Left ventricle myocardium superior (tissue), 1 donor: ENCODE measurements at regions not wholly inside any gene's neighbourhood (a gene's known extent, or its start where the extent isn't known, plus 50 kb on each side); places are given as distances from the start of the nearest gene placed in this dataset.
"Not testable (repeated sequence)": the region's sequence is repeated elsewhere in the genome, so short reads cannot be mapped to it uniquely, and the experiment has no call there.

Source experiments
- ATAC-seq: fragments of 200-7000 bp; cut with Tn5 transposase; one replicate; pipeline ENCODE4 v1.9.1; 2020; ENCODE audit warnings: mild to moderate bottlenecking, moderate library complexity
- DNase-seq: peaks from one replicate; pipeline ENCODE4 v3.0.0-alpha.2; 2020
- intact Hi-C: fragments of 100-400 bp; cut with micrococcal nuclease; formaldehyde crosslinking; loops from one replicate; pipeline ENCODE4 v1.11.0; 2022
- donor health status: DM: no; HTN: yes; CAD: no; lungs with severe emphysema.

DNA sequence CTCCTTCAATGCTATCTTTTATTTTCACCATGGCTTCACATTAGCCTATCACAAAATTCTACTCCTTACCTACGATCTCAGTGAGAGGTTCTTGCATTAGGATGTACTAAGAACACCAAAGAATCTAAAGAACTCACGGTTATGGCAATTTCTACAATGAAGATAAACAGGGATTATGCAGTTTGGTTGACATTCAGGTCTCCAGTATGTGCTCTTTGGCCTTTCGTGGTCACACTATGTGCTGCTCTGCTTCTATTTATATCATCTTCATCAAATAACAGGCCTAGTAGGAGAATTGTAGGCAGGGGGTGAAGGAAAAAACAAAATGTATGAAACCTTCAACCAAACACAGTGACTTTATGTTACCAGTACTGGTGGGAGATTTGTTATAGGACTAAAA lies 194.0 kb upstream of the SAMSN1 start:
- DNase-seq (no peak), ATAC-seq (no peak)
- intact Hi-C loops: no loop called here

DNA sequence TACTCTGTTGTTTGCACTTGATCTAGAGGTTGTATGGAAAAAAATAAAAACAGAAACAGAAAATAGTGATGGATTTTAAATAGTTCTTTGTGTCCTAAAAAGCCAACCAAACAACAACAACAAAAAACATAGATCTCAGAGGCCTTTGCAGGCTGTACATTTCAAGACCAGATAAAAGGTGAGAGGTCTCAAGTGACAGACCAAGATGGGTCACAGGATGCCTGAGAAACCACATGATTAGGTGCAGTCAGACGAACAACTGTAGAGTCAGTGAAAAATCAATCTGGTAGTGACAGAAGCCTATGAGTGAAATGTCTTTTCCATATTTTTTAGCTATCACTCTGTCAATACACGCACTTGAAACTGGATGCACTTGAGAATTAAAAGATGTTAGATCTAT lies 193.5 kb upstream of the SAMSN1 start:
- intact Hi-C loops: no loop called here
- DNase-seq: no peak
- ATAC-seq: no peak

DNA sequence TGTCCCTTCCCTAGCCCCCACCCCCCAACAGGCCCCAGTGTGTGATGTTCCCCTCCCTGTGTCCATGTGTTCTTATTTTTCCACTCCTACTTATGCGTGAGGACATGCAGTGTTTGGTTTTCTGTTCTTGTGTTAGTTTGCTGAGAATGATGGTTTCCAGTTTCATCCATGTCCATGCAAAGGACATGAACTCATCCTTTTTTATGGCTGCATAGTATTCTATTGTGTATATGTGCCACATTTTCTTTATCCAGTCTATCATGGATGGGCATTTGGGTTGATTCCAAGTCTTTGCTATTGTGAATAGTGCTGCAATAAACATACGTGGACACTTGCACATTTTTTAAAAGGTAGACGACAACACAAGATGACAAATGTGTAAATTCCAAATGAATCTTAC lies 192.5 kb upstream of the SAMSN1 start:
- DNase-seq, ATAC-seq, intact Hi-C loops: not testable (repeated sequence)

- DNase-seq: no peak
- ATAC-seq: peak; percentile 38
- intact Hi-C loops: no loop called here
Observed at GRCh38 chr21:14737922-14738321, 191.8 kb upstream of the SAMSN1 start.

GRCh38 chr21:14737284-14737691 lies 191.2 kb upstream of the SAMSN1 start:
- ATAC-seq: no peak

GRCh38 chr21:14736672-14737071 lies 190.6 kb upstream of the SAMSN1 start:
- no peak for DNase-seq
- intact Hi-C loops: no loop called here
- no peak for ATAC-seq

More at GRCh38 chr21:14737284-14737691, 191.2 kb upstream of the SAMSN1 start:
- no peak for DNase-seq
- intact Hi-C loops: no loop called here

- no peak for ATAC-seq
- intact Hi-C loops: no loop called here
- no peak for DNase-seq
Observed at GRCh38 chr21:14736162-14736561, 190.0 kb upstream of the SAMSN1 start.

DNA sequence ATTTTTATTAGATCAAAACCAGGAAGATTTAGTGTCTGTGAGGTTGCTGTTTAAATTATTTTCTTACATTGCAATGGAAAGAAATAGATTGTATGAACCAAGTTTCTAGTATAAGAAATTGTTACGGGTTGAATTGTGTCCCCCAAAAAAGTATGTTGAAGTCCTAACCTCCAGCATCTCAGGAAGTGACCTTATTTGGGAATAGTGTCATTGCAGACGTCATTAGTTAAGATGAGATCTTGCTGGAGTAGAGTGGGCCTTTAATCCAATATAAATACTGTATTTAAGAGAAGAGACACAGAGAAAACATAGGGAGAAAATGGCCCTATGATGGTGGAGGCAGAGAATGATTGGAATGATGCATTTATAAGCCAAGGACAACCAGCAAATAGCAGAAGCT lies 188.7 kb upstream of the SAMSN1 start:
- no peak for DNase-seq
- intact Hi-C loops: no loop called here
- ATAC-seq: no peak

GRCh38 chr21:14734191-14734590 lies 188.1 kb upstream of the SAMSN1 start:
- ATAC-seq: no peak
- intact Hi-C loops: no loop called here

GRCh38 chr21:14725219-14725618 lies 179.1 kb upstream of the SAMSN1 start:
- intact Hi-C loops: no loop called here
- ATAC-seq (no peak), DNase-seq (no peak)

More at GRCh38 chr21:14734191-14734590, 188.1 kb upstream of the SAMSN1 start:
- no peak for DNase-seq

DNA sequence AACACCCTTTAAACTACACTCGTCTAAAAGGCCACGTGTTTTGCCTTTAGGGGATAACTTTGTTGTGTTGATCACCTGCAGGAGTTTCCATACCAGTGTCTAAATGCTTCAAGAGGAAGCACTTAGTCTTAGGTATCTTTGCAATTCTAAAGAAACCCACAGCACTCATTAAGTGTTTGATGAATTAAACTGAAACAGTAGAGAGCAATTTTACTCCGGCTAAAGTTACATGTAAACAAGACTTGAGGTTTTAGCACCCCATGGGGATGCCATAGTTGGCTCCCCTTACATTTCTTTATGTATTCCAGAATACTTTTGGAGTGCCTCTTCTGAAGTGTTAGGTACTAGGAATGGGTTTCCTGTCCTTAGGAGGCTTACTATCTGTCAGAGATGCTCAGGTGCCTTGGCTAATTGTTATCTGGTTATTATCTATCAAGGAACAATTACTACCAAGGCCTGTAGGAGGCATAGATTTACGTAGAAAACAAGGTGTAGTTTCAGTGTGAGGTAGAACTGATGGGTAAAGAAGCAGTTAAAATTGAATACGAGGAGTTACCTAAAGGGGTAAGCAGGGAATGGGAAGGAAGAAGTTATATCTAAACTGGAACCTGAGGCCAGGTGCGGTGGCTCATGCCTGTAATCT lies 176.8 kb upstream of the SAMSN1 start:
- intact Hi-C loops: no loop called here
- ATAC-seq (no peak), DNase-seq (no peak)

DNA sequence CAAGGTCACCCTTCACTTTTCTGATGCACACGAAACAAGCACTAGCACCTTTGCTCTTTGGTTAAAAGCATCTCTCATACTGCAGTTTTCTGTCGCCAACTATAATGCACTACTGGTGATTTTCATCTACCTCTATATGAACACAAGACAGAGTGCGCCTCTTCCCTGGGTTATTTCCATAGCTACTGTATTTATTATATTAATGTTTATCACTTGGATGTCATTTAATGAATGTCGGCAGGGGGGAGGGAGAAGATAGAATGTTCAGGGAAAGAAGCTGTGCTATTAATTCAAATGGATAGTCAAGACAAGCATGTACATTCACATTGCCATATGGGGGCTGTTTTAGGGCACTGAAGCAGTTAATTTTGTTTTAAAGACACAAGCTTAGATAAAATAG lies 174.1 kb upstream of the SAMSN1 start:
- no peak for DNase-seq
- intact Hi-C loops: no loop called here
- ATAC-seq: no peak

DNA sequence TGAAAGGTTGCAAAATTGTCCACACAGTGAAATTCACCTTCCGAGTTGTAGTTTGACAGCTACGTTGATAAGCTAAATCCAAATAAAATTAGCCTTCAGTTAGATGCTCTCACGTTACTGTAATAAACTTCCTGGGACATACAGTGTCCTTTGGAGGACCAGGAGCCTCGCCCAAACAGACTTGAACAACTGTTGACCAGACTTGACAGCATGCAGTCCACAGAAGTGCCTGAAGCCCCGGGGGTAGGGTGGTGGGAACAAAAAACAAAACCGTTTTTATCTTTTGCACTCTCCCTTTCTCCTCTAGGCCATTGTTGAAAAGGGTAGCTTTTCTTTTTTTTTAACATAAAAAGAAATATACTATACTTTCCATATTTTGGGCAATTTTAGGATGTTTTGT lies 172.8 kb upstream of the SAMSN1 start:
- ATAC-seq (no peak), DNase-seq (no peak)
- intact Hi-C loops: no loop called here

GRCh38 chr21:14716761-14717396 lies 170.8 kb upstream of the SAMSN1 start:
- intact Hi-C loops: no loop called here
- ATAC-seq (no peak), DNase-seq (no peak)

GRCh38 chr21:14713109-14713508 lies 167.0 kb upstream of the SAMSN1 start:
- intact Hi-C loops: no loop called here

GRCh38 chr21:14712121-14712715 lies 166.1 kb upstream of the SAMSN1 start:
- ATAC-seq (no peak), DNase-seq (no peak)
- intact Hi-C loops: no loop called here

More at GRCh38 chr21:14713109-14713508, 167.0 kb upstream of the SAMSN1 start:
- DNase-seq (no peak), ATAC-seq (no peak)

- ATAC-seq: no peak
- intact Hi-C loops: no loop called here
Observed at GRCh38 chr21:14711287-14711686, 165.2 kb upstream of the SAMSN1 start.

DNA sequence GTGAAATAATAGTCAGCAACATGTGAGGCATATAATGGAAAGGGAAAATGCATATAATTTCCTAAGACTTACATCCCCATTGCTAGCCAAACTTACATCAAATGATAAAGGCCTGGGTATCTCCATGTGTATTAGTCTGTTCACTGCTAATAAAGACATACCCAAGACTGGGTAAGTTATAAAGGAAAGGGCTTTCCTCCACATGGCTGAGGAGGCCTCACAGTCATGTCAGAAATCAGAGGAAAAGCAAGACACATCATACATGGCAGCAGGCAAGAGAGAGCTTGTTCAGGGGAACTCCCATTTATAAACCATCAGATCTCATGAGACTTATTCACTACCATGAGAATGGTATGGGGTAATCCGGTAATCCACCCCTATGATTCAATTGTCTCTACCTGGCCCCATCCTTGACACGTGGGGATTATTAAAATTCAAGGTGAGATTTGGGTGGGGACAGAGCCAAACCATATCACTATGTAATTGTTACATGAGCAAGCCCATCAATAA lies 161.5 kb upstream of the SAMSN1 start:
- intact Hi-C loops: no loop called here
- ATAC-seq: no peak

More at GRCh38 chr21:14711287-14711686, 165.2 kb upstream of the SAMSN1 start:
- DNase-seq: no peak

GRCh38 chr21:14706712-14707510 lies 160.8 kb upstream of the SAMSN1 start:
- DNase-seq: no peak
- intact Hi-C loops: no loop called here
- no peak for ATAC-seq

More for the DNA sequence above, 161.5 kb upstream of the SAMSN1 start:
- no peak for DNase-seq
